ENCODE measurements at regions not wholly inside any gene's neighbourhood (a gene's known extent, or its start where the extent isn't known, plus 50 kb on each side); places are given as distances from the start of the nearest gene placed in this dataset.
"Not testable (repeated sequence)": the region's sequence is repeated elsewhere in the genome, so short reads cannot be mapped to it uniquely, and the experiment has no call there.

- not testable (repeated sequence) for TF ChIP-seq CTCF, POLR2A, POLR2AphosphoS5 (IDR thresholded peaks at IDR 0.05)
Measured at GRCh38 chr2:145880997-145881396, 1361.1 kb upstream of the ZEB2 start.
